Stimulated activated CD4-positive, alpha-beta T cell treated with anti-CD3 and anti-CD28 coated beads, Interleukin-1b, Interleukin-23, amount 100 ng/mL, for 48 hours (primary cell): ENCODE measurements at regions not wholly inside any gene's neighbourhood (a gene's known extent, or its start where the extent isn't known, plus 50 kb on each side); places are given as distances from the start of the nearest gene placed in this dataset.
"Not testable (repeated sequence)": the region's sequence is repeated elsewhere in the genome, so short reads cannot be mapped to it uniquely, and the experiment has no call there.

Experiments used
- DNase-seq: peaks from one replicate; pipeline ENCODE4 v3.0.0-alpha.2; 2020

- DNase-seq: no peak
These were observed 227.7 kb upstream of the DDHD1 start for GRCh38 chr14:53380867-53381225.

GRCh38 chr14:53380052-53380866, 227.1 kb upstream of the DDHD1 start:
- no peak for DNase-seq

GRCh38 chr14:53378142-53378541, 225.0 kb upstream of the DDHD1 start:
- DNase-seq: no peak

DNA sequence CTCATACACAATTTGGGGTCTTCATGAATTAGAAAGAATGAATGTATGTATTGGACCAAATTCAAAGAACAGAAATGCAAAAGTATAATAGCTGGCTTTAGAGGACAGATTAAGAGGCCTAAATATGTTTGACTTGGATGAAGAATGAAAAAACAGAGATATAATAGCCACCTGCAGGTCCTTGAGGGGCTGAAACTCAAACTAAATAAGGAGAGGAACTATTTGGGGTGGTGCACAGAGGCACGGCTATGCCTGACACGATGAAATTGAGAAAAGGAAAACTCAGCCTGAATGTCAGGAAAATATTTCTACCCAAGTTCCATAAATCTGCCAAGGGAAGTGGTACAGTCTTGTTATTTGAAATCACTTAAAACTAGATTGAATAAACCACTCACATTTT, 222.9 kb upstream of the DDHD1 start:
- DNase-seq: no peak

DNA sequence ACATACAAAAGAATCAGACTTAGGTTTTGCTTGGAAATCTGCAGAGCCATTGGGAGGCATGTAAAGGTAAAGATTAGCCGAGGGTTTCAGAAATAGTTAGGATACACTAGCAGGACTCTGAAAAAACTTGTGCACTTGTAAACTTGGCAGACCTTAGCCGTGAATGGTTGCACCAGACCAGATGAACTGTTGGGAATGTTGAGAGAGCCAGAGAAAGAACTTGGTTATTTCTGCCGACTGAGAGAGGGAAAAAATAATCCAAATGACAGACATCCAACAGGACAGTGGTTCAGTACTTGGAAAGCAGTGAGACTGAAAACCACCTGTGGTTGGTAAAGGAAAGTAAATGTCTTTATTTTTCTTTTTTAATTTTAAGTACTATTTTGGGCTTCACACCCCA, 222.5 kb upstream of the DDHD1 start:
- DNase-seq: no peak

DNA sequence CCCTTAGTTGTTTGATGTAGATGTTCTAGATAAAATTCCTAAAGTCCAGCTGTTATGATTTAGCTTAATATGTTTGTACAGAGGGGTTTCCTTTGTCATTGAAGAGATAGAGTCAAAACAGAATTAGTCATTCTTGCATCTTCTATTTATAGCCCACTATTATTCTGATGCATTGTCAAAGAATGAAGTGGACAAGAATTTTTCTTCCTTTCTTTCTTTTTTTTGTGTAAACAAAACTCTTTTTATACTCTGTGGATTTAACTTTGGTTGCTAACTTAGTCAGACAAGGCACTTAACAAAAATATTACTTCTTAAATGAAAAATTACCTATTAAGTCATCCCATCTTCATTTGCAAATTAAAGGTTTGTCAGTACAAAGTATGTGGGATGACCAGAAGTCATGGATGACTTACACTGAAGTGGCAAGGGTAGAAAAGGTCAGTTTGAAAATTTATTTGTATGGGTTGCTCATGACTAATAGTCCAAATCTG, 215.6 kb upstream of the DDHD1 start:
- DNase-seq: no peak

DNA sequence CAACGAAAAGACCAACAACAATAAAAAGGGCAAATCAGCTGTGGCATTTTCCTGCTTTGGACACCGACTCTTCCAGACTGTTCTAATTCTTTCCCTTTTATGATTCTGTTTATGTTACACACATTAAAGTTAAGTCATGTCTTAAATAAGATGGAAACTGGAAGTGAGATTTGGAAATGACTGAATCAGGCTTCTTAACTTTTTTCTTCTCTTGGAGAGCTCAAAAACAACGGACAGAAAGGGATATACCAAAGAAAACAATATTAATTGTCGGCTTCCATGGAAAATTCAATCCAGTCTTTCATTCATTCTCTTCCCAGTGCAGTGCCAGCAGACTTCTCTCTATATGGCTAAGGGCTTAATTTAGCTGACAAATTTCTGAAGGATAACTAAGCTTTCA, 214.9 kb upstream of the DDHD1 start:
- no peak for DNase-seq

- DNase-seq: no peak
These were observed 214.5 kb upstream of the DDHD1 start for GRCh38 chr14:53367644-53368026.

- no peak for DNase-seq
These were observed 212.5 kb upstream of the DDHD1 start for GRCh38 chr14:53365486-53366130.

GRCh38 chr14:53362916-53363315, 209.8 kb upstream of the DDHD1 start:
- not testable (repeated sequence) for DNase-seq

GRCh38 chr14:53360829-53361228, 207.7 kb upstream of the DDHD1 start:
- no peak for DNase-seq

GRCh38 chr14:53358166-53358565, 205.0 kb upstream of the DDHD1 start:
- no peak for DNase-seq

- DNase-seq: no peak
These were observed 203.4 kb upstream of the DDHD1 start for GRCh38 chr14:53356361-53357150.

DNA sequence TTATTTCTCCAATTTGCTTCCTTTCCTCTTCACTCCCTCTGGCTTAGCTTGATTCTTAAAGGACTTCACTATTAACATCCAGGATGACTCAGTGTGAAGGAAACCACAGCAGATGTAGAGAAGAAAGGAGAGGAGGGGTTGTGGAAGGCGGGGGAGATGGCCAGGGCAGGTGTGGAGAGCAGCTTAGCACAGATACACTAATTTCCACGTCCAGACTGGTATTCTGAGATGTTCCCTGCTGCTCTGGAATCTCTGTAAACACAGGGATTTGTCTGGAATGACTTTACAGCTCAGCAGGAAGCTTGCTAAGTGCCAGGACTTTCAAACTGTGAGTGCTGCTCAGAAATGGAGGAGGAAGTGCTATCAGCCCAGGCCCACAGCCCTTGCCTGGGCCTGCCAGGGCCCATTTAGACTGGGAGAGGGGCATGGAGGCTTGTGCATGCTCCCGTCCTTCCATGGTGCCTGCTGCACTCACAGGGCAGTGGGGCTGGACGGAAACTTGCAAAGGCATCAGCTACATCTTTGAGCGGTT, 202.5 kb upstream of the DDHD1 start:
- DNase-seq: no peak

DNA sequence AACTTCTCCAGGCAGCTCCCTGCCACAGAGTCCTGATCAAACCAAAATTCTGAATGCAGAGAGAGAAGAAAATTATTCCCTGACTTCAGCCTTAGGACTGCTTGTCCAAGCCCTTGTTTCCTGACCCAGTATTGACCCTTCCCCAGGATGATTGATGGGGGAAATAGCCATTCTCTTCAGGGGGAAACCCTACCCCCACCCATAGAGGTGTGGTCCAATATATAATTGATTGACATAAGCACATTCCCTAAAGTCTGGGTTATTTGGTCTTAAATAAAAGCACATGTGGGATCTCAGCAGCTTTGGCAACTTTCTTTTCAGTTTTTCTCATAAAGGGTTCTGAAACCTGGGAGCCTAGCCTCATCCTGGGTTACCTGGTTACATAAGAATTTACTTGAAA, 201.2 kb upstream of the DDHD1 start:
- DNase-seq: no peak

DNA sequence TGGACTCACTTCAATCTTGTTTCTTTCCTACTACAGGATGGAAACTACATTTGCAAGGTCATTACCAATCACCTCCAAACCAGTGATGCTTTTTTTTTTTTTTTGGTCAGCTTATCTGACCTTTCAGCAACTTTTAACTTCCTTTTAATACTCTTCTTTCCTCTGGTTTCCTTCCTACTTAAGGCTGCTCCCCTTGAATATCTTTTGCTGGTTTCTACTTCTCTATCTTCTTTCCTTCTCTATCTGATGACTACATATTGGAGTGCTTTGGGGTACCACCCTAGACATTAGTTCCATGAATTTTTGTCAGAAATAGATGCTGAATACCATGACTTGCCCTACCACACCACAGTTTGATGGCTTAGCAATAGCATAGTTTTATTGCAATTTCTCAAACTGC, 197.7 kb upstream of the DDHD1 start:
- DNase-seq: no peak

DNA sequence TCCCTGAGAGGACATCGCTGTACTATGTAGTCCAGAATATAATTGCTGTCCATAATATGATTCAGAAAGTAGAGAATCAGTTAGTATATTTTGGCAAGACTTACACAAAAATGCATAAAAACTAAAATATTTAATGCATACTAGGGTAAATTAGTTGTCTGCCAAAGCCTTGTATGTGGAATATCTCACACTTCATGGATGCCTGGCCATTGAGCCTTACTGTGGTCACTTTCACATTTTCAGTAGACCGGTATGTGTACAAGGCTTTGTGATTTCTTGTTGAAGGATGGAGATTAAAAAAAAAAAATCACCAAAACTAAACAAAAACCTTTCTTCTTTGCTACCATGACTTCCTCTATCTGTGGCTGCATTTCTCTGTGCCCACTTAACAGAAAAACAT, 197.3 kb upstream of the DDHD1 start:
- no peak for DNase-seq

DNA sequence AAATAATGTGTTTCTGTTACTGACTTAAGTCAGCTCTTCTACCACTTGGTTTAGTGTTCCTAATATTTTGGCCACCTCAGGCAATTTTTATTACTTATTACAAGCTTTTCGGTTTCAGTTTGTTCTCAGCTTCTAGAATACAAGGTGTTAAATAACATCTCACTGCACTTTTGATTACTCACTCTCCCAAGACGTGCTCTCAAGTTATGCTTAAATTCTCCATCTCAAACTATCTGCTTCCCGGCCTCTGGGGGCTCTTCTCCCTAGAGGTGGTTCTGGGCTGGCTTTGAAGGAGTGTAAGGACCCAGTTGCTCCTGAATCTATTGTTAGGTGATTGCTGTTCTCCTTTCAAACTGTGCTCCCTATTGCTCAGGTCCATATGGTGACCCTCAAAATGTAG, 193.9 kb upstream of the DDHD1 start:
- DNase-seq: no peak

DNA sequence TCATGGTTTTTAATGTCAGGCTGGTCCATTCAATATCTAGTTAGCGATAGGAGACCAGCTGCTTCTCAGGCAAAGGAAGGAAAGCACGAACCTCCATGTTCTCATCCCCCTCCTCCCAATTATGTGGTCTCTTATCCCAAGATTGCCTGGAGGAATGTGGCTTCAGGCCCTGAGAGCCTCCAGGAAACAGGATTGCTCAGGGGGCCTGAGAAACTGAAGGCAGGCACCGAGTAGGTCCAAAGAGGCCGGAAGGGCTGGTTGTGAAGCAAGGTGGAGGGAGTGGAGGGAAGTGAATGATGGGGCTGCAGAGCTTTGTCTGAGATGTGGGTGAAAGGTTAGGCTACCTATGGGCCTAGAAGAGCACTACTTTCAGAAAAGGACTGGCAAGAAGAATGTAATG, 188.2 kb upstream of the DDHD1 start:
- no peak for DNase-seq

GRCh38 chr14:53338192-53338591, 185.1 kb upstream of the DDHD1 start:
- no peak for DNase-seq

- DNase-seq: no peak
These were observed 183.6 kb upstream of the DDHD1 start for GRCh38 chr14:53336729-53337128.

DNA sequence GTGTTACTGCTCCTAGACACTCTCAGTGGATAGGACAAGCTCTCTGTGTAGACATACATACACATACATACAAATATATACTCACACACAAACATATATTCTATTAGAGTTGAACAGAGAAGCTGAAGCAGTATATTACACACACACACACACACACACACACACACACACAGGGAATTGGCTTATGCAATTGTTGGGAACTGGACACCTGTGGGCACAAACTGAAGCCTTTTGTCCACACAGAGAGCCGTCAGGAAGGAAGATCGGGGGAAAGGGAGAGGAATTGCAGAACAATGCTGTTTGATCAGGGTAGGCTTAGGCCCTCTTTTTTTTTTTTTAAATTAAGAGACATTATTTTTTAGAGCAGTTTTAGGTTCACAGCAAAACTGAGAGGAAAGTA, 180.7 kb upstream of the DDHD1 start:
- no peak for DNase-seq

DNA sequence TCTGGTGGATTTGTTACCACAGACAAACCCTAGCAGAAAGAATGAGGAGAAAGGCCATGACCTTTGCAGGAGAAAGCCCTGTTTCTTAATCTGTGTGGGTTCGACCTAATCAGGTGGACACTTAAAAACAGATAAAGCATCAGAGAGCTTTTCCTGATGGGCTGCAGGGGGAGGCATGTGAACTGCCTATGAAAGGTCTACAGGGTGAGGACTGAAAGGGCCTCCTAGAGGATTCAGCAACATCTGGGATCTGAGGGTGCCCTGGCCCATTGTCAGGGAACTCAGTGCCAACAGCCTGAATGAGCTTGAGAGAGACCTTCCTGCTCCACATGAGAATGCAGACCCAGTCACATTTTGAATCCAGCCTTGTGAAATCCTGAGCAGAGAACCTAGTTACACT, 178.8 kb upstream of the DDHD1 start:
- no peak for DNase-seq

DNA sequence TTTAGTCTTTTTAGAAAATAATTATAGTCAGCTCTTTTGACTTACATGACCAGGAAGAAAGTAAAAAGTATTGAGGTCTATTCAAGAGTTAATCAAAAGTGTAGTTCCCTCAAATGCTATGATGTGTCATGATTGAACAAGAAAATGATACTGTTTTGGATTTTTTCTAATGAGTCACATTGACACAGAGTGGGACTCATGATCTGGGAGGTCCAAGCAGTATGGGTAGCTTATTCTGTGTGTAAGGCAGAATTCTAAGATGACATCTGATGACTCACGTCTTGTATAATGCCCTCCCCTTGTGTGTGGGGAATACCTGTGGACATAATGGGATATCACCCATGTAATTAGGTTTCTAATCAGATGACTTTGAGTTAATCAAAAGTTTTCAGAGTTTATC, 178.1 kb upstream of the DDHD1 start:
- no peak for DNase-seq
